ENCODE measurements at regions not wholly inside any gene's neighbourhood (a gene's known extent, or its start where the extent isn't known, plus 50 kb on each side); places are given as distances from the start of the nearest gene placed in this dataset.

DNA sequence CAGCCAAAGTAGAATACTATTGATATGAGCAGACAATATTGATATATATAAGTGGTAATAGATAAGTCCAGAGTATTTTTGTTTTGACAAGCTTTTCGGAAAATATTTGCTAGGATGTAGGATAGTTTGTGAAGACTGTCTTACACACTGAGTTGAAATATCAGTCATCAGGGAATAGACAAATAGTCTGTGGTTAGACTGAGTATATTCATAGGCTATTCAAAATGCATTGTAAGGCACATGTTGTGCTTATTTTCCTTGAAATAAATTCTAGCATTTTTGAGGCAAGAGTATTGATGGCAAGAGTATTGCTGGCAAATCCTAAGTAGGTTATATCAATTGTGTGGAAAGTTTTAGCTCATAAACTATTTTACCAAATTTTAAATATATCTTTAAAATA lies 201.1 kb downstream of the LRIG3 start:
- TF ChIP-seq POLR2A (IDR thresholded peaks at IDR 0.05; ENCODE audit: borderline replicate concordance, extremely low read depth, insufficient read depth, insufficient read length): no peak
- TF ChIP-seq, protein P1, sequence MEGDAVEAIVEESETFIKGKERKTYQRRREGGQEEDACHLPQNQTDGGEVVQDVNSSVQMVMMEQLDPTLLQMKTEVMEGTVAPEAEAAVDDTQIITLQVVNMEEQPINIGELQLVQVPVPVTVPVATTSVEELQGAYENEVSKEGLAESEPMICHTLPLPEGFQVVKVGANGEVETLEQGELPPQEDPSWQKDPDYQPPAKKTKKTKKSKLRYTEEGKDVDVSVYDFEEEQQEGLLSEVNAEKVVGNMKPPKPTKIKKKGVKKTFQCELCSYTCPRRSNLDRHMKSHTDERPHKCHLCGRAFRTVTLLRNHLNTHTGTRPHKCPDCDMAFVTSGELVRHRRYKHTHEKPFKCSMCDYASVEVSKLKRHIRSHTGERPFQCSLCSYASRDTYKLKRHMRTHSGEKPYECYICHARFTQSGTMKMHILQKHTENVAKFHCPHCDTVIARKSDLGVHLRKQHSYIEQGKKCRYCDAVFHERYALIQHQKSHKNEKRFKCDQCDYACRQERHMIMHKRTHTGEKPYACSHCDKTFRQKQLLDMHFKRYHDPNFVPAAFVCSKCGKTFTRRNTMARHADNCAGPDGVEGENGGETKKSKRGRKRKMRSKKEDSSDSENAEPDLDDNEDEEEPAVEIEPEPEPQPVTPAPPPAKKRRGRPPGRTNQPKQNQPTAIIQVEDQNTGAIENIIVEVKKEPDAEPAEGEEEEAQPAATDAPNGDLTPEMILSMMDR (IDR thresholded peaks at IDR 0.05 in 2 of 3, conservative IDR thresholded peaks at IDR 0.05 in 1 of 3; ENCODE audit: borderline replicate concordance in 1 of 3, insufficient read depth in 1 of 3, low read depth in 2 of 3, low read length in 2 of 3): no peak
- no peak for TF ChIP-seq JUND (IDR thresholded peaks at IDR 0.05)
- TF ChIP-seq EZH2 (IDR thresholded peaks at IDR 0.05): no peak
